ENCODE measurements at regions not wholly inside any gene's neighbourhood (a gene's known extent, or its start where the extent isn't known, plus 50 kb on each side); places are given as distances from the start of the nearest gene placed in this dataset.
"Not testable (repeated sequence)": the region's sequence is repeated elsewhere in the genome, so short reads cannot be mapped to it uniquely, and the experiment has no call there.

DNA sequence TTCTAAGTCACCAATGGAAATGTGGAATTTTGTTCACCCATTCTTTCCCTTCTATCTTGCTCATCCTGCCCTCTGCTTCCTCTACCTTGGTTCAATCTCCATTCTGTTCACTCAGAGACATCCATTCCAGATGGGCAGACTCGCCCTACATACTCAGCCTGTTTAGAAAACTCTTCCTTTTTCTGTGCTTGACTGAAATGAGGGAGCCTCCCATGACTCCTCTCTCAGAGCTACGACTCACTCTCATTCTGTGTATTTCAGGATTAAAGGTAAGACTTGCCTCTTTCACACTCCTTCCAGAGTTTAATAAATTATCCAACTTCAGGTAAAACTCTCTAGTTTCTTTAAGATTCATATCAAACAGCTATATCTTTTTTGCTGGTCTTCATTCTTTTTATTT lies 182.8 kb downstream of the HS3ST3A1 start:
- DNase-seq (ENCODE audit: low read depth), result no peak
- no peaks in the 10 kb centered on the region for H3K36me3 ChIP-seq (ENCODE audit: control insufficient read depth, insufficient read depth, low read length)
- no peaks in the 10 kb centered on the region for H3K27me3 ChIP-seq (ENCODE audit: control insufficient read depth, insufficient read depth, low read length)
- TF ChIP-seq CTCF (IDR thresholded peaks at IDR 0.05; ENCODE audit: insufficient read depth, low read length, poor library complexity, severe bottlenecking), result no peak
- no peak overlapping the region for H3K4me3 ChIP-seq (ENCODE audit: low read depth, low read length)

DNA sequence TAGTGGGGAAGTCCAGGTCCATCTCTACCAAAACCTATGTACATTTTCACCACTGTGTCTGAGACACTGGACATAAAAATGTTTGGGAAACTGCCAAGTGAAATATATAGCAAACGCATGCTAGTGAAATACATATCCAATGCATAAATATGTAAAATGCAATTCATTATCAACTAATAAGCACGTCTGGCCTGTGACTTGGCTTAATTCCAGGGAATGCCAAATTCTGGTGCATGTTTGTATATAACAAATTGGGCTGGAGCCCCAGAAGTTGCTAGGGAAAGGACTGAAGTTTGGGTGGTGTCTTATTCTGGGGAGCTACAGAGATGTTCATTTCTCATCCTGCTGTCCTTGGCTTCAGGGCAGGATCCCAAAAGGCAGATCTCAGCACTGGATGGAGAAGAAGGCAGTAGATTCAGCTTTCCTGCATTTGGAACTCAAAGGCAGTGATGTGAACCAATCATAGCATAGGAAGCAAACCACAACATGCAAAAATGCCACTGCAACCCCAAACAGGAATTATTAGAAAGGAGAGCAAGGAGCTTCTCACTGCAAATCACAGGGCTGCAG lies 184.3 kb downstream of the HS3ST3A1 start:
- DNase-seq (ENCODE audit: low read depth), result no peak
- Histone ChIP-seq H3K27me3 (ENCODE audit: control insufficient read depth, insufficient read depth, low read length) (no peaks in the 10 kb centered on the region), H3K4me3 (ENCODE audit: low read depth, low read length) (no peak overlapping the region), H3K36me3 (ENCODE audit: control insufficient read depth, insufficient read depth, low read length) (no peaks in the 10 kb centered on the region)
- no peak for TF ChIP-seq CTCF (IDR thresholded peaks at IDR 0.05; ENCODE audit: insufficient read depth, low read length, poor library complexity, severe bottlenecking)

- no peak for DNase-seq (ENCODE audit: low read depth)
- no peak overlapping the region for H3K4me3 ChIP-seq (ENCODE audit: low read depth, low read length)
- H3K27me3 ChIP-seq (ENCODE audit: control insufficient read depth, insufficient read depth, low read length), result no peaks in the 10 kb centered on the region
- H3K36me3 ChIP-seq (ENCODE audit: control insufficient read depth, insufficient read depth, low read length), result no peaks in the 10 kb centered on the region
- no peak for TF ChIP-seq CTCF (IDR thresholded peaks at IDR 0.05; ENCODE audit: insufficient read depth, low read length, poor library complexity, severe bottlenecking)
Measured at GRCh38 chr17:13416748-13417363, 184.9 kb downstream of the HS3ST3A1 start.

DNA sequence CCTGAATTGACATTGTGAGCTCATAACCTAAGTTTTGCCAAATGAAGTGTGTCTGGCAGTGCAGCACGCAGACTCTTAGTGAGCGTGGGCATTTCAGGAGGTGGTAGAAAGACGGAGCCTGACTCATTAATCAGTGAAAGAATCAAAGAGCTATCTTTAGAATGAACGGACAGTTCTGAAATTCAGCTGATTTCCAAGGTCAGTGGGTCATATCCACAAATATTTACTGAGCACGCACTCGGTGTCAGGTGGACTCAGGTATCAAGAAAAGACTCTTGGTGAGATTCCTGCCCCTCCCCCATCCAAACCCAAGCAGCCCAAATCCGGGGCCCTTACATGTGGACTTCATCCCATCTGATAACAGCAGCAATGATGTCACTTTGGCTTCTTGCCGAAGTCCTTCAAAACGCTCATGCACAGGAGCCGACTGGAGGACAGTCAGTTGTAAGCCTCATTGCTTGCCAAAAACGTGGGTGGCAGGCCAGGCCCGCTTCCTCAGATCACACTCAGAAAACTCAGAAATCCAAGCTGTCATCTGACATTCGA lies 185.8 kb downstream of the HS3ST3A1 start:
- no peak overlapping the region for H3K4me3 ChIP-seq (ENCODE audit: low read depth, low read length)
- TF ChIP-seq CTCF (IDR thresholded peaks at IDR 0.05; ENCODE audit: insufficient read depth, low read length, poor library complexity, severe bottlenecking), result no peak
- no peaks in the 10 kb centered on the region for H3K36me3 ChIP-seq (ENCODE audit: control insufficient read depth, insufficient read depth, low read length)
- no peak for DNase-seq (ENCODE audit: low read depth)
- no peaks in the 10 kb centered on the region for H3K27me3 ChIP-seq (ENCODE audit: control insufficient read depth, insufficient read depth, low read length)

GRCh38 chr17:13415200-13415599 lies 186.5 kb downstream of the HS3ST3A1 start:
- H3K36me3 ChIP-seq (ENCODE audit: control insufficient read depth, insufficient read depth, low read length); H3K27me3 ChIP-seq (ENCODE audit: control insufficient read depth, insufficient read depth, low read length); DNase-seq (ENCODE audit: low read depth); H3K4me3 ChIP-seq (ENCODE audit: low read depth, low read length): not testable (repeated sequence)

GRCh38 chr17:13413001-13413400 lies 188.7 kb downstream of the HS3ST3A1 start:
- Histone ChIP-seq H3K36me3 (ENCODE audit: control insufficient read depth, insufficient read depth, low read length) (no peaks in the 10 kb centered on the region), H3K4me3 (ENCODE audit: low read depth, low read length) (no peak overlapping the region)
- TF ChIP-seq CTCF (IDR thresholded peaks at IDR 0.05; ENCODE audit: insufficient read depth, low read length, poor library complexity, severe bottlenecking), result no peak

More at GRCh38 chr17:13413001-13413400, 188.7 kb downstream of the HS3ST3A1 start:
- DNase-seq (ENCODE audit: low read depth), result no peak
- H3K27me3 ChIP-seq (ENCODE audit: control insufficient read depth, insufficient read depth, low read length), result no peaks in the 10 kb centered on the region

Measured in kidney epithelial cell (primary cell).